Peyer's patch (tissue), 4 donors: ENCODE measurements at regions not wholly inside any gene's neighbourhood (a gene's known extent, or its start where the extent isn't known, plus 50 kb on each side); places are given as distances from the start of the nearest gene placed in this dataset.
A peak's percentile ranks its signal among the peaks of the same experiment; 100 is the strongest.

Experiments
- DNase-seq, 3 donors: peaks; one replicate each; pipeline ENCODE4 v3.0.0-alpha.2; 2017 to 2019
- H3K27ac ChIP-seq, 4 donors: fragments of 200-600 bp; sonication (generic); one replicate each; pipeline ENCODE4 v1.5.1; 2016 to 2019
- H3K27me3 ChIP-seq, 2 donors: fragments of 200-600 bp; sonication (generic); one replicate each; pipeline ENCODE4 v1.5.1; 2019
- H3K36me3 ChIP-seq, 3 donors: fragments of 200-600 bp; sonication (generic); one replicate each; pipeline ENCODE4 v1.5.1; 2016 to 2019
- H3K4me1 ChIP-seq, 4 donors: fragments of 200-600 bp; sonication (generic); one replicate each; pipeline ENCODE4 v1.5.1; 2016 to 2019
- H3K4me3 ChIP-seq, 4 donors: fragments of 200-600 bp; sonication (generic); 1 replicate in 3 of 4; 2 replicates in 1 of 4; pipeline ENCODE4 v1.5.1; 2016 to 2019; ENCODE audit warnings: mild to moderate bottlenecking in 1 of 4
- H3K9me3 ChIP-seq, 4 donors: fragments of 200-600 bp; sonication (generic); one replicate each; pipeline ENCODE4 v1.5.1; 2016 to 2019; ENCODE audit warnings: mild to moderate bottlenecking in 1 of 4
- CTCF ChIP-seq, 6 experiments: fragments of 450-650 bp in 4 of 6; fragments of 200-600 bp in 2 of 6; sonication (generic) in 1 of 6; IDR thresholded peaks; one replicate each; pipeline ENCODE4 v1.5.1; 2017 to 2019; ENCODE audit warnings: antibody characterized with exemption in 6 of 6, mild to moderate bottlenecking in 3 of 6, moderate library complexity in 1 of 6
- POLR2A ChIP-seq, 2 donors: fragments of 450-650 bp; IDR thresholded peaks; one replicate each; pipeline ENCODE4 v1.5.1; 2017; ENCODE audit warnings: antibody characterized with exemption in 2 of 2, mild to moderate bottlenecking in 2 of 2, moderate library complexity in 2 of 2

DNA sequence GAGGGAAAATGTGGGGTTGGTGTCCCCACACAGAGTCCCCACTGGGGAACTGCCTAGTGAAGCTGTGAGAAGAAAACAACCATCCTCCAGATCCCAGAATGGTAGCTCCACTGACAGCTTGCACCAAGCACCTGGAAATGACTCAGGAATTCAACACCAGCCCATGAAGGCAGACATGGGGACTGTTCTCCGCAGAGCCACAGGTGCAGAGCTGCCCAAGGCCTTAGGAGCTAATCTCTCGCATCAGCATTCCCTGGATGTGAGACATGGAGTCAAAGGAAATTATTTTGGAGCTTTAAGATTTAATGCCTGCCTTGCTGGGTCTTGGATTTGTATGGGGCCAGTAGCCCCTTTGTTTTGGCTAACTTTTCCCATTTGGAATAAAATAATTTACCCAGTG is 367.9 kb downstream of the FAM133A start:
- no peak for DNase-seq
- no peaks in the 10 kb centered on the region for H3K4me1 ChIP-seq
- H3K27me3 ChIP-seq, result no peaks in the 10 kb centered on the region
- H3K36me3 ChIP-seq, result no peaks in the 10 kb centered on the region
- no peak overlapping the region for H3K4me3 ChIP-seq
- no peak overlapping the region for H3K27ac ChIP-seq
- TF ChIP-seq POLR2A (IDR thresholded peaks at IDR 0.05) (no peak), CTCF (IDR thresholded peaks at IDR 0.05) (no peak)
- H3K9me3 ChIP-seq, result no peaks in the 10 kb centered on the region

- DNase-seq, result no peak
- Histone ChIP-seq H3K4me3 (no peak overlapping the region), H3K27me3 (no peaks in the 10 kb centered on the region), H3K4me1 (no peaks in the 10 kb centered on the region), H3K27ac (no peak overlapping the region), H3K36me3 (no peaks in the 10 kb centered on the region), H3K9me3 (no peaks in the 10 kb centered on the region)
- no peak for TF ChIP-seq POLR2A (IDR thresholded peaks at IDR 0.05)
- TF ChIP-seq CTCF (IDR thresholded peaks at IDR 0.05), result no peak
Measured at GRCh38 chrX:94045724-94046123, 371.7 kb downstream of the FAM133A start.

- H3K27me3 ChIP-seq, result no peaks in the 10 kb centered on the region
- no peaks in the 10 kb centered on the region for H3K9me3 ChIP-seq
- DNase-seq, result no peak
- no peaks in the 10 kb centered on the region for H3K4me1 ChIP-seq
- no peak overlapping the region for H3K27ac ChIP-seq
- TF ChIP-seq POLR2A (IDR thresholded peaks at IDR 0.05) (no peak), CTCF (IDR thresholded peaks at IDR 0.05) (no peak)
- no peaks in the 10 kb centered on the region for H3K36me3 ChIP-seq
- no peak overlapping the region for H3K4me3 ChIP-seq
Measured at GRCh38 chrX:94051926-94052325, 377.9 kb downstream of the FAM133A start.

GRCh38 chrX:94053575-94053974 is 379.6 kb downstream of the FAM133A start:
- Histone ChIP-seq H3K27ac (no peak overlapping the region), H3K4me3 (no peak overlapping the region), H3K27me3 (no peaks in the 10 kb centered on the region), H3K4me1 (no peaks in the 10 kb centered on the region), H3K9me3 (no peaks in the 10 kb centered on the region), H3K36me3 (no peaks in the 10 kb centered on the region)
- no peak for DNase-seq
- TF ChIP-seq POLR2A (IDR thresholded peaks at IDR 0.05) (no peak), CTCF (IDR thresholded peaks at IDR 0.05) (no peak)

DNA sequence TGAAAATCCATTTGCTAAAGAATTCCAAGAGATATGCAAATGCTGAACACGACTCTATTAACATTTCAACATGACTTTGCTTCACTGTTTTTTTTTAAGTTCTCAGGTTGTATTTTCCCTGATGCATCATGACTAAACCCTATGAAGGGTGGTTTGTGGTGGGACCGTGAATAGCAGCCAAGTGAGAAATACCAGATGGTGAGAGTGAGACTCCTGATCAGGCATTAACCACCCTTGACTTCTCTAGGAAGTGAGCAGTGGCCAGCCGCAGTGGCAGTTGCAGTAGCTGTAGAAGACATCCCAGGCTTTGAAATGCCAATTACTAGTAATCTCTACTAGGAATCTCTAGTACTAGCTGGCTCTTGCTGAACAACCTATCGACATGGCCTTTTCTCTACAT is 383.4 kb downstream of the FAM133A start:
- Histone ChIP-seq H3K9me3 (no peaks in the 10 kb centered on the region), H3K4me3 (no peak overlapping the region), H3K36me3 (no peaks in the 10 kb centered on the region), H3K27ac (no peak overlapping the region), H3K27me3 (no peaks in the 10 kb centered on the region), H3K4me1 (no peaks in the 10 kb centered on the region)
- no peak for DNase-seq
- TF ChIP-seq POLR2A (IDR thresholded peaks at IDR 0.05), result no peak
- no peak for TF ChIP-seq CTCF (IDR thresholded peaks at IDR 0.05)

DNA sequence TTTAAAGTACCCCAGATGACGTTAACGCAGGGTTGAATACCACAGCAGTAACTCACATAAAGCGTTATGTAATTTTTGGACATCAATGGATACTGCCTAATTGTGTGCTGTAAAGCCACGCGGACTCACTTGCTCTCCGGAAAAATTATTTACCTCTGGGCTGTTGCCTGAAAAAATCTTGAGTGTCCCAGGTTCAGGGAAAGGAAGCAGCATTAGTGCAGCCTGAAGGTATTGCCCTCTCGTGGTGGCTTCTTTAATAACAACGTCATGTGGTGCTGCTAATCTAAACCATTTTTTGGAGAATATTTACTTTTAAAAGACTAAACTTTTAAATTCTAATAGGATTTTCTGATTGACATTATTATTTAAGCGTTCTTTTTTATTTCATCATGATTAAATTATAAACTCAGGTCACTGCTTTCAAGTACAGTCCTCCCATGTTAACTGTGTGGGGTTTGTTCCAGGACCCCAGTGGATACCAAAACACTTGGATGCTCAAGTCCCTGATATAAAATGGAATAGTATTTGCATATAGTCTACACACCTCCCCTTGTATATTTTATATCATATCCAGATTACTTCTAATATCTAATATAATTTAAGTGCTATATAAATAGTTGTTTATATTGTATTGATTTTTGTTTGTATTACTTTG is 384.8 kb downstream of the FAM133A start:
- peak in 3 of 6 experiments; percentile 34 to 49 (median 45) for TF ChIP-seq CTCF (IDR thresholded peaks at IDR 0.05)
- no peak for TF ChIP-seq POLR2A (IDR thresholded peaks at IDR 0.05)

More for the DNA sequence above, 384.8 kb downstream of the FAM133A start:
- H3K9me3 ChIP-seq, result no peaks in the 10 kb centered on the region
- no peak overlapping the region for H3K4me3 ChIP-seq
- H3K36me3 ChIP-seq, result no peaks in the 10 kb centered on the region
- no peaks in the 10 kb centered on the region for H3K27me3 ChIP-seq
- H3K4me1 ChIP-seq, result no peaks in the 10 kb centered on the region
- H3K27ac ChIP-seq, result no peak overlapping the region
- peak in 1 of 3 donors; percentile 50 for DNase-seq
